GM21526 (cell line): ENCODE measurements at regions not wholly inside any gene's neighbourhood (a gene's known extent, or its start where the extent isn't known, plus 50 kb on each side); places are given as distances from the start of the nearest gene placed in this dataset.

Experiments used
- ATAC-seq: cut with Tn5 transposase; IDR thresholded peaks from one replicate; pipeline ENCODE4 v1.9.1; 2021; ENCODE audit warnings: moderate library complexity; ENCODE audit not compliant: unreplicated experiment, low FRiP score

DNA sequence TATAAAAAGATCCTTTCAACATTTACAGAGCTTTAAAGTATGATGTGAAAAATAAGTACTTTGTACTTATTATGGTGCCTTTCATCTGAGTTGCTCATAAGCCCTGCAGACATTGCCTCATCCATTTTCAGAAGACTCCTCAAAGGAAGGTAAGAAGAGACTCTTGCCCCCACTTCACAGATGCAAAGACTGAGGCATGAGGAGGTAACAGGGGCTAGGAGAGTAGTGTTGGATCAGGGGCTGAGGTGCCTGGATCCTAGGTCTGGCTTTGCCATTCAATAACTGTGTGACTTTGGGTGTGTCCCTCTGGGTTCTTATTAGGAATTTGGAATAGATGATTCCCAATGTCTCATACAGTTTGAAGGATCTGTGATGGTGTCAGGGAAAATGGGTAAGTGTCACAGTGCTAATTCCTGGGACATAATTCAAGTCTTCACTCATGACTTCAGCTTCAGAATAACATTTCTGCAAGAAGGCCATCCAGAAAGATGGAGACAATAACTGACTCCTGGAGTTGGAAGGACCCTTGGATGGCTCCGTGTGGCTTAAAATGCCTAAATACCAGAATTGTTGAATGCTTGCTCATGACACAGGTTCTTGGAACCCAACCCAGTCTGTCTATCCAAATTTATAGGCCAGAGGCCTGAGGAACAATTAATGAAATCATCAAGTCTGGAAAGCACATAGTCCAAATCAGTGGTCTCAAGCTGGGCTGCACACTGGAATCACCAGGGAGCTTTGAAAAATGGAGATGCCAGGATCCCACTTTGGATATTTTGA lies 93.1 kb upstream of the RUNX1 start:
- no peak for ATAC-seq

- ATAC-seq = no peak
Measured at GRCh38 chr21:35139382-35139715, 90.2 kb upstream of the RUNX1 start.

DNA sequence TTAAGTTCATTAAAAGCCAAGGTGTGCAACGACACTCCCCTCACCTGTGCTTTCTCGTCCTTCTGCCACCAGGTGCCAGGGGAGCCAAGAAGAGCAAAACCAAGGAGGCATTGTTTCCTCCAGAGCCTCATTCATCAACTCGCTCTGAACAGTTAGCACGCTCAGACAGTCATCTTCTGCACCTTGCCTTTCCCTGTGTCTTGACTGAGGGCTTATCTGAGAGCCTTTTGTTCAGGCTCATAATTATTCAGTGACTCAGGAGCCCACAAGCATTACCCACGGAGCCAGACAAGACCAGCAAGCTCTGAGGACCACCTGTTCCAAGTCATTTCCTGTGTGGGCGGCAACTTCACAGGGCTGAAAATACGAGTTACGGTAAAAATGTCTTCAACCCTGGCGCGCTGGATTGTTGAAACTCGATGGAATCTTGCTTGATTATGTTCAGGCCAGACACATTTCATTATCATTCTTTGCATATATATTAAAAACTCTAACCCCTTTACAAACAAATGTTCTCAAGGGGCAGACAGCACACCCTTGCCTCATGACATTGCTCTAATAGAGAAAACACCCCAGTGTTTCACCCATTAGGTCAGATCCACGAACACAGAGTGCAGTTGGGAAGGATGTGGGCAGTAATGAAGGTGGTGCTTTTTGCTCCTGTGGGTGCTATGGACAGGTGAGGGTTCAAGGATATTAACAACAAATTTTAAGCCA lies 89.7 kb upstream of the RUNX1 start:
- no peak for ATAC-seq

DNA sequence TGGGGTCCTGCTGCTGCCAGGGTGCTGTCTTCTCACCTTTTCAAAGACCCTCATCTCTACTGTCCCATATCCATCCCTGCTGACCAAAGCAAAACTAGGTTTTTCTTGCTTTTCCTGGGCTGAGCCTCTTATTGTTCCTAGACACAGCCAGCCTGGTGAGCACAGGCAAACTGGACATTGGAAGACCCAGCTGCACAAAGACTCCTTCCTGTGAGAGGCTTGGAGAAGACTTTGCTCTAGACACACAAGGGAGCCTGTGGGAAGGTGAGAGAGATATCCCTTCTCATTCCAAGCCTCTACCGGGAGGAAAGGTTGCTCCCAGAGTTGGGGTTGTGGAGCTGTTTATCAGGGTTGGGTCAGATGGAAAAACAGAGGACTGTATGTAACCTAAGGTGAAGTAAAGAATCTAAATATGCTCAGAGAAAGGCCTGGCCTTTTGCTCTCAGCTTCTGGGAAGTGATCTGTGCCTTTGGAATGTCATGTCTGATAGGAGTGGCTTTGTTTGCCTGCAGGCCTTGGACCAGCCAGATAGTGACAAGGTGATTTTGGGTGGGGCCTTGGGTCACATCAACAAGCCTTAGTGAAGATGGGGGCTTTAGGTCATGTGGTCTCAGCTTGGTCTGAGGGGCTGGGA lies 87.6 kb upstream of the RUNX1 start:
- ATAC-seq = no peak

DNA sequence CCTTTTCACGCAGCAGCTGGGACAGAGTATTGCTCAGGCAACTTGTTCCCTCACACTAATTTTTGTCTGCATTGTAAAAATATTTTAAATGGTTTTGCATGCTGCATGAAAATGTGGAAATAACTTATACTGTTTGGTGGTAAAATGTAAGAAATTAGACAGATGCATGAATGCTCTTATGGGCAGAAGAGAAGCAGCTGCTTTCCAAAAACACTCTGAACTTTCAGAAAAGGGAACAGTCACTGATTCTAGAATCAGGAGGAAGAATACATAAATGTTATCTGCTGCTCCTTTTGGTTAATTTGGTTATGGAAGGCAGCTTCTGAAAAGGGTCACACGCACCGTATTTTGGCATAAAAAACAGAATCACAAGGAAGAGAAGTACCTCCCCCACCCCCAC lies 87.0 kb upstream of the RUNX1 start:
- ATAC-seq = no peak

GRCh38 chr21:35135481-35135880 lies 86.4 kb upstream of the RUNX1 start:
- no peak for ATAC-seq

- ATAC-seq = no peak
Measured at GRCh38 chr21:35134309-35134708, 85.2 kb upstream of the RUNX1 start.

DNA sequence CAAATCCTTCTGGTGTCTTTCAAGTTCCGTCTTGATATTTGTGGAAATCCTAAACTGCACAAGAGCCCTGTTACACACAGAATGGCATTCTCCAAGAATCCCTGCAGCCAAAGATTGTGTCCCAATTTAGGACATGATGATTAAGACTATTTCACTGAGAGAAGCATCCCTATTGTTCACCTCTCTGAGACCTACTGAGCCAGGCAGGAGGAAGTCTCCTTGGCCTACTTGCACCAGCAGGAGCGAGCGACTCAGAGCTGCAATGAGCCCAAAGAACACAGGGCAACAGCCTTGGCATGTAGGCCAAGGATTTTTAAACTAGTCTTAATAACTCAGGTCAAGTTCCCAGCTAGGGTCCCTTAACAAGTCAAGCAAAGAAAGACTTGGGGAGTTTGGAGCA lies 79.4 kb upstream of the RUNX1 start:
- ATAC-seq = no peak

GRCh38 chr21:35127851-35128250 lies 78.7 kb upstream of the RUNX1 start:
- no peak for ATAC-seq

DNA sequence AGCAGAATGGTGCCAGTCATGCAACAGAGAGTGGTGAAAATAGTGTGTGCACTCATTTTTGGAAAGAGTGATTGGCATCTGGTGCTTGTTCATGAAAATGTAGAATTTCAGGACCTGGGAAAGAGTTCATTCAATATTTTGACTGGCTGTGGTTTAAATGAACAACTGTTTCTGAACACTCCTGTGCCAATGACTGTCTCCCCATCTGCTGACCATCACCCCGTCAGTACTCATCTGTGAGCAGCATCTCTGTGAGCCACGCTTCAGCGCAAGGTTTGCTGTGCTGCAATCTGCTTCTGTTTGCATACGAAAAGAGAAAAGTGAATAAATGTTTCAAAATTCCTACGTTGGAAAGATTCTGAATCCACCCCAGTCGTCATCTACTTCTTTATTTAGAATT lies 77.9 kb upstream of the RUNX1 start:
- no peak for ATAC-seq

DNA sequence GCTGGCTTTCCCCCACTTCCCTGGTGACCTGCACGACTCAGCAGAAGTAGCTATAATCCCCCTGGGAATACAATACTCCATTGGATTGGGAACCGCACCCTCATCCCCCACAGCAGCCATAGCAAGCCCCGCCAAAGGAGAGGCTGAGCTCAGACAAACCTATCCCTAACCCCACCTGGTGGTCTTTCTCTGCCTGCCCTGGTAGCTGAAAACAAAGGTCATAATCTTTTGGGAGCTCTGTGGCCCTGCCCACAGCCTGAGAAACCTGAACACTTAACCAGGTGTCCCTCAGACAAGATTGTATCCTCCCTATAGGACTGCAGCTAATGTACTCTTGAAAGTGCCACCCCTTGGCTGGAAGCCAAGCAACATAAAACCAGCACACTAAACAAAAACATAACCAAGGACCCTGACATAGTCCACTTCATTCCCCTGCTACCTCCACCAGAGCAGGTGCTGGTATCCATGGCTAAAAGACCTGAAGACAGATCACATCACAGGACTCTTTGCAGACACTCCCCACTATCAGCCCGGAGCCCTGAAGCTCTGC lies 71.6 kb upstream of the RUNX1 start:
- ATAC-seq = no peak

- no peak for ATAC-seq
Measured at GRCh38 chr21:35119501-35120047, 70.5 kb upstream of the RUNX1 start.

DNA sequence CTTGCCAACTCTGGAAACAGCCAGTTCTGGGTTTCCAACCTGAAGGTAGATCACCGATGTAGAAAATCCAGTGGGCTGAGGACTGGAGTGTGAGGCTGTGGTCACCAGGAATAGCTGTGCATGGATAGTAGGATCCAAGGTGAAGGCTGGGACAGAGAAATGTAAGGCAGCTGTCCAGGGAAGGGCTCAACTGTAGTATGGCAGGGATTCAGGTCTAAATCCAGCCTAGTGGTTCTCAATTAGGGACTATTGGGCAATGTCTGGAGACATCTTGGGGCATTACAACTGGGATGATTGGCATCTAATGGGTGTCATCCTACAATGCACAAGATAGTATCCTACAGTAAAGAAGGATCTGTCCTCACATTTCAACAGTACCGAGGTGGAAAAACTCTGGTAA lies 67.7 kb upstream of the RUNX1 start:
- ATAC-seq = no peak

GRCh38 chr21:35113064-35113463 lies 64.0 kb upstream of the RUNX1 start:
- ATAC-seq = no peak

DNA sequence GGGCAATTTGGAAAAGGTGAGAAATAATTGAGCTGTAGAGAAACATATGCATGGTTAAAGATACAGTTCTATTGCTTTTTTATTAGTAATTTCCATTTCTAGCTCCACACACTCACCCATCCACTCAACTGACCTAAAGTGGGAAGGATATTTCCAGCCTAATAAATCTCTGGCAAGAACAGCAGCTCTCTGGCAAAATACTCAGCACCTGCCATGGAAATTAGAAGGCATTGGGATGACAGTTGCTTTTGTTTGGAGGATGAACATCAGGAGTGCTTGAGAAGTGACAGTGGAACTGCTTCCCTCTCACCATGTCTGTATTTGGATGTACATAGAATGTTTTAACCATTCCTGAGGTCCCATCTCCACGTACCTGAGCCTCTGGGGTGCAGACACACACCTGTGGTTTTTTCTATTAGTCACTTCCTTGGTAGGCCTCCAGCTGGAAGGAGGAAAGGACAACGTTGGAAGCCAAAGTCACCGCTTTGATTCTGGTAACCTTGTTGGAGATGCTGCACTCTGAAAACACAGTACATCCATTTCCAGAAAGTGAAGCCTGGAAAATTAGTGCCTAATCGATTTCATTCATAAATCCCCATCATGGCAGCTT lies 62.3 kb upstream of the RUNX1 start:
- ATAC-seq = no peak

DNA sequence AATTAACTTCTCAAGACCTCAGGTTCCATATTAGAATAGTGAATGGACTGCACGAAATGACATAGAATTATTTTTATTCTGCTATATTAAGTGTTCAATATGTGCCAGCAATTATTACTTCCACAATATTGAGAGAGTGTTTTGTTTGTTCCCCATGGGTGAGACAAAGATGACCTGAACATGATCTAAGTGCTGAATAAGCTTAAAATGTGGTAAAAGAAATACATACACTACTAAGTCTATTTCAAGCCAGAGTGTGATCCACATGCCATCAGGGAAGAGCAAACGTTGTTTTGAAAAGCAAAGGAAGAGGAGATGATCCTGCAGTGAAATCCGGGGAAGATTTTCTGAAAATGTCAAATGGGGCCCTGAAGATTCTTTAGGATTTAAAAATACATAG lies 59.8 kb upstream of the RUNX1 start:
- no peak for ATAC-seq

DNA sequence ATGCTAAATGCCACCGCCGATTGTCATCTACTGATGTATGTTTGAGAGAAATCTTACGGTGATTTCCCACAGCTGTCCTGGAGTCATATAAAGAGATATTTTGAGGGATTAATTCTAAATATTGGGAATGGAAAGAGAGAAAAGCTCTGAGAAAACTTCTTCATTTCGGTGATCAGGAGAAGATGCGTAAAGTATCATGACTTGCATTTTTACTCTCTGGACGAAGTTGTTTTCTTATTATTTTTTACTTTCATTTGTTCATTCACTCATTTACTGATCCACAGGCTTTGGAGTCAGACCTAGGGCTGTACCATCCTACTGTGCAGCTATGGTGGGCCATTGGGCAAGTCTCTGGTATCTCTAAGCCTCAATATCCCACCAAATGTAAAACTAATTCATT lies 58.4 kb upstream of the RUNX1 start:
- ATAC-seq = no peak

GRCh38 chr21:35106246-35106835 lies 57.2 kb upstream of the RUNX1 start:
- no peak for ATAC-seq

- ATAC-seq = no peak
Measured at GRCh38 chr21:35102488-35103371, 53.6 kb upstream of the RUNX1 start.
